ENCODE measurements at regions not wholly inside any gene's neighbourhood (a gene's known extent, or its start where the extent isn't known, plus 50 kb on each side); places are given as distances from the start of the nearest gene placed in this dataset.

GRCh38 chr5:2582106-2582505, 169.4 kb downstream of the IRX2 start:
- no peak for DNase-seq (ENCODE audit: insufficient read length, low spot score)
- no peak for FAIRE-seq
- no peak for TF ChIP-seq POLR2A (IDR thresholded peaks at IDR 0.05; ENCODE audit: low read depth, low read length)

GRCh38 chr5:2581418-2581817, 170.1 kb downstream of the IRX2 start:
- no peak for TF ChIP-seq POLR2A (IDR thresholded peaks at IDR 0.05; ENCODE audit: low read depth, low read length)
- FAIRE-seq (no peak), DNase-seq (ENCODE audit: insufficient read length, low spot score) (no peak)

DNA sequence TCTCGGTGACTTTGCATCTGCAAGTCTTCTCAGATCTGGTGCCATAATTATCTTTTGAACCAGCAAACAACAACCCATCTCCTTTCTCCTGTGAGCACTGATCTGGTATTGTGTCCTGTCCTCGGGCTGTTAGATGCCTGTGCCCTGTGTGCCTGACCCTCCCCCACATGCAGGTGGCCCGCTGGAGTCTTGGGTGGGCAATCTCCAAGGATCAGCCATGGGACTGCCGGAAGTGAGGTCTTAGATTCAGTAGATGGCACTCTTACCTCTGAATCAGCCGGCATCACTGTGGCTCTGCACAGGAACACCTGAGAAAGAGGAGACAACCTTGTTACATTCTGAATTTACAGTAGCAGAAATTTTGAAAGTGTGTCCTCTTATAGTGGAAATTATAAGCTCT, 172.4 kb downstream of the IRX2 start:
- FAIRE-seq (no peak), DNase-seq (ENCODE audit: insufficient read length, low spot score) (no peak)
- TF ChIP-seq POLR2A (IDR thresholded peaks at IDR 0.05; ENCODE audit: low read depth, low read length), result no peak

DNA sequence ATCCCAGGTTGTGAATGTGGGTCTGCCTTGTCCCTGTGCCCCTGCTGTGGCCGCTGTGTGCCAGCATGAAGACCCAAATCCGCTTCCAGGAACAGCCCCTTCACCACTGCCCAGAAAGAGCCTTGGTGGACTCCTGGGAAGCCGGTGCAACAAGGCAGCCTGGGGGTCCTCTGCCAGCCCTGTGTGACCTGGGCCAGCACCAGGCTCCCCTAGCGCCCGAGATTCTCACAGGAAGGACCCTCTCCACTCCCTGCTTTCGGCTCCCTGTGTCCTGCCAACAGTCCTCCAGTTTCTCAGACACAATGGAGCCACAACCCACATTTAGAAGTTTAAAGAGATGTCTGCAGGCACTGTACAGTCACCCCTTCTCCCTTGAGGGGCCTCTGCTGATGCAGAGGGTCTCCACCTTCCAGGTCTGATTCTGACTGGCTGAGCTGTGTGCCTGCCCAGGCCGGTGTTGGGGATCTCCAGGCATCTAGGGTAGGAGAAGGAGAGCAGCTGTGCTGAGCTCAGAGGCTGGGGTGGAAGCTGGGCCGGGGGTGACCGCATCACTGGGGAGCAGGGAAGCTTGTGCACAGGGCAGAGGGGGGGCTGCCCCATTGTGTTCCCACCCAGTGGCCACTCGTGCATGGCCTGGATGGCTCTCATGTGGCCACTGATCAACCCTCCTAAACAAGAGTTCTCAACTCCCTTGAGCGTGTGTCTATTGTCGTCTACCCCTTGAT, 174.0 kb downstream of the IRX2 start:
- FAIRE-seq, result no peak
- no peak for TF ChIP-seq POLR2A (IDR thresholded peaks at IDR 0.05; ENCODE audit: low read depth, low read length)
- DNase-seq (ENCODE audit: insufficient read length, low spot score), result no peak

GRCh38 chr5:2576823-2577222, 174.7 kb downstream of the IRX2 start:
- FAIRE-seq, result no peak
- no peak for DNase-seq (ENCODE audit: insufficient read length, low spot score)

GRCh38 chr5:2575871-2576270, 175.6 kb downstream of the IRX2 start:
- TF ChIP-seq POLR2A (IDR thresholded peaks at IDR 0.05; ENCODE audit: low read depth, low read length), result no peak
- DNase-seq (ENCODE audit: insufficient read length, low spot score) (no peak), FAIRE-seq (no peak)

More at GRCh38 chr5:2576823-2577222, 174.7 kb downstream of the IRX2 start:
- no peak for TF ChIP-seq POLR2A (IDR thresholded peaks at IDR 0.05; ENCODE audit: low read depth, low read length)

- no peak for DNase-seq (ENCODE audit: insufficient read length, low spot score)
- no peak for FAIRE-seq
- TF ChIP-seq POLR2A (IDR thresholded peaks at IDR 0.05; ENCODE audit: low read depth, low read length), result no peak
Measured at GRCh38 chr5:2575292-2575691, 176.2 kb downstream of the IRX2 start.

DNA sequence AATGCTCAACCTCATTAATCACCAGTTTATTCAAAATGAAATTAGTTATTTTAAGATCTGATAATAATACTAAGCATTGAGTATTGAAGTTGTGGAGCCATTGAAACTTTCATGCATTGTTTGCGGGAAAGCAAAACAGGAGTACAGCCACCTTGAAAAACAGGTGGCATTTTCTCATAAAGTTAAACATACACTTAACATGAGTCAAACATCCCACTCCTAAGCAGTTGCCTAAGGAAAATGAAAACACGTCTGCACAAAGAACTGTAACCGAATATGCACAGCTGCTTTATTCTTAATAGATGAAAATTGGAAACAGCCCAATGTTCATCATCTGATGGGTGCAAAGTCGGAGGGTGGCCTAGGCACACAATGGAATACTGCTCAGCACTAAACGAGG, 177.3 kb downstream of the IRX2 start:
- no peak for TF ChIP-seq POLR2A (IDR thresholded peaks at IDR 0.05; ENCODE audit: low read depth, low read length)
- DNase-seq (ENCODE audit: insufficient read length, low spot score), result no peak
- FAIRE-seq, result no peak

GRCh38 chr5:2570586-2570985, 180.9 kb downstream of the IRX2 start:
- DNase-seq (ENCODE audit: insufficient read length, low spot score), result no peak
- no peak for FAIRE-seq
- no peak for TF ChIP-seq POLR2A (IDR thresholded peaks at IDR 0.05; ENCODE audit: low read depth, low read length)

GRCh38 chr5:2569774-2570542, 181.5 kb downstream of the IRX2 start:
- no peak for TF ChIP-seq POLR2A (IDR thresholded peaks at IDR 0.05; ENCODE audit: low read depth, low read length)
- DNase-seq (ENCODE audit: insufficient read length, low spot score) (no peak), FAIRE-seq (no peak)

DNA sequence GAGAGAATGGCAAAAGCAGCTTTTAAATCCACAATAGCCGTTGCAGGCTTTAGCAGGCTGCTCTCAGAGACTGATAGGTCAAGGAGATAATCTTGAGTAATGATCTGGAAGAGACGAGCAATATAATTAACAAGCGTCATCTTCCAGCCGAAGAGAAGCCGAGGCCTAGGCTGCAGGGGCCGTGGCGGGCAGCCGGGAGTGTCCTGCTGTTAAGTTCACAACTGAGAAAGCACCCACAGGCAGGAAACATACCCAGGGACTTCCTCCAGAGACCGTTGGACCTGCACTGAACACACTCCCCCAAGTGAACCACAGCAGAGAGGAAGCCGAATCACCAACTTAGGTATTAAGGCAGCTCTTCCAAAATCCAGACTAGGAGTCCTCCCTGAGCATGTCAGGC, 182.3 kb downstream of the IRX2 start:
- FAIRE-seq (no peak), DNase-seq (ENCODE audit: insufficient read length, low spot score) (no peak)
- TF ChIP-seq POLR2A (IDR thresholded peaks at IDR 0.05; ENCODE audit: low read depth, low read length), result no peak

- FAIRE-seq (no peak), DNase-seq (ENCODE audit: insufficient read length, low spot score) (no peak)
- TF ChIP-seq POLR2A (IDR thresholded peaks at IDR 0.05; ENCODE audit: low read depth, low read length), result no peak
Measured at GRCh38 chr5:2566284-2566683, 185.2 kb downstream of the IRX2 start.

- DNase-seq (ENCODE audit: insufficient read length, low spot score) (no peak), FAIRE-seq (no peak)
- TF ChIP-seq POLR2A (IDR thresholded peaks at IDR 0.05; ENCODE audit: low read depth, low read length), result no peak
Measured at GRCh38 chr5:2565147-2565546, 186.3 kb downstream of the IRX2 start.

GRCh38 chr5:2563046-2563445, 188.4 kb downstream of the IRX2 start:
- DNase-seq (ENCODE audit: insufficient read length, low spot score) (no peak), FAIRE-seq (no peak)
- TF ChIP-seq POLR2A (IDR thresholded peaks at IDR 0.05; ENCODE audit: low read depth, low read length), result no peak

- TF ChIP-seq POLR2A (IDR thresholded peaks at IDR 0.05; ENCODE audit: low read depth, low read length), result no peak
- DNase-seq (ENCODE audit: insufficient read length, low spot score) (no peak), FAIRE-seq (no peak)
Measured at GRCh38 chr5:2562036-2562435, 189.4 kb downstream of the IRX2 start.
